Stimulated activated CD4-positive, alpha-beta T cell treated with anti-CD3 and anti-CD28 coated beads, Interleukin-1b, Interleukin-23, amount 100 ng/mL, for 24 hours (primary cell): ENCODE measurements at regions not wholly inside any gene's neighbourhood (a gene's known extent, or its start where the extent isn't known, plus 50 kb on each side); places are given as distances from the start of the nearest gene placed in this dataset.

Source experiments
- DNase-seq, 4 experiments: peaks; one replicate each; pipeline ENCODE4 v3.0.0-alpha.2; 2020; ENCODE audit warnings: low read depth in 4 of 4, low spot score in 1 of 4

- no peak for DNase-seq
Measured at GRCh38 chr4:63526251-63526650, 883.0 kb downstream of the TECRL start.

DNA sequence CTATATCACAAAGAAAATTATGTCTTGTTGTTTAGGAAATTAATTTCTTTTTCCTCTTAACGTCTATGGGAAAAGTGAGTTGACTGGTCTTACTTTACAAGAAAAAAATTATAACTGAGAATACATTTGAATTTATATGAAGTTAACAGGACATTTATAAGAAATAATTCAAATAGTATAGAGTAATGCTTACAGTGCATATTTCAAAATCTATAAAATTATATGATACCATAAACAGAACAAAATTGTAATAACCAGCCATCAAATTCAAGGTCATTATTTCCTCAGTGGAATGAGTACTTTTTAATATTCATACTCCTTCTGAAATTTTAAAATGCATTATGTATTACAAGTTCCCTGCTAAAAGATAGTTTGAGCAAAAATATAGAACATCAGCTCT lies 884.5 kb downstream of the TECRL start:
- no peak for DNase-seq

DNA sequence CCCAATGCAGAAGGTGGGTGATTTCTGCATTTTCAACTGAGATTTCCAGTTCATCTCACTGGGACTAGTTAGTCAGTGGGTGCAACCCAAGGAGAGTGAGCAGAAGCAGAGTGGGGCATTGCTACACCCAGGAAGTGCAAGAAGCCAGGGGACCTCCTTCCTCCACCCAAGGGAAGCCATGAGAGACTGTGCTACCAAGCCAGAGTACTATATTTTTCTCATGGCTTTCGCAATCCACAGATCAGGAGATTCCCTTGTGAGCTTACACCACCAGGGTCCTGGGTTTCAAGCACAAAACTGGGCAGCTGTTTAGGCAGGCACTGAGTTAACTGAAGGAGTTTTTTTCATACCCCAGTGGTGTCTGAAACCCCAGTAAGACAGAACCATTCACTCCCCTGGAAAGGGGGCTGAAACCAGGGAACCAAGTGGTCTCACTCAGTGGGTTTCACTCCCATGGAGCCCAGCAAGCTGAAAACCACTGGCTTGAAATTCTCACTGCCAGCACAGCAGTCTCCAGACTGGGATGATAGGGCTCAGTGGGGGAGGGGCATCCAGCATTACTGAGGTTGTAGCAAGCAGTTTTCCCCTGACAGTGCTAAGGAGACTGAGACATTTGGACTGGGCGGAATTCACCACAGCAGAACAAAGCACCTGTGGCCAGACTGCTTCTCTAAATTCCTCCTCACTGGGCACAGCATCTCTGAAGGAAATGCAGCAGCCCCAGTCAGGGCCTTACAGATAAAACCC lies 903.4 kb downstream of the TECRL start:
- no peak for DNase-seq

DNA sequence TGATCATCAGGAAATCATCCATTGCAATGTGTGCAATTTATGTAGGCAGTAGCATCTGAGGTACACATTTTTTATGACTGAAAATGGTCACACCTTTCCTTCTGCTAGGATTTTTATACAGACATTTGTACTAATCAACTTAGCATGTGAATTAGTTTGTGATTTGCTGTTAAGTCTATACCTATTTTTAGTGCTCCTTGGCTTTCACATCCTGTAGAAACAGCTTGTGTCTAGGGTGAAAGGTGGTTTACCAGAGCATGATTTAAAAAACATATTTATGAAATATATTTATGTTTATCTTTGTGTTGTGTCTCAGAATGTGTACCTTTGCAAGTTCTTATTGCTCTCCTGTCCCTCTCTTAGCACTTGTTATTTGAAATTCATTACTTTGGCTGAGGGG lies 916.0 kb downstream of the TECRL start:
- no peak for DNase-seq

DNA sequence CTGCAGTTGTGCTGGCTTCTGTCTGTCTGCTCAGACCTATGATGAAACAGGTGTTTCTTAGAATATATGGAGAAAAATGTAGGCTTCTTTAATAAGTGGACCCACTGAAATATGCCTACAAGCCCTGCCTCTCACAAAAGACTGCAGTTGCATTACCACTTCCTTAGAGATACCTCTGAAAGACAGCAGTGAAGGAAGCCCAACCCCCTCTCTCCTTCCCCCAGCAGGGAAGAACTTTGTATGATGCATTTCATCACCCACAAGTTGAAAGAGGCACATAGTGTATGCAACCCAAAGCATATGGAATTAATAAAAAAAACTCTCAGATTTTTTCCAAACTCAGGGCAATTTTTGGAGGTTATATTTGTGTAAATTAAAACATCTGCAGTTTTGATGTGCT lies 916.7 kb downstream of the TECRL start:
- no peak for DNase-seq

DNA sequence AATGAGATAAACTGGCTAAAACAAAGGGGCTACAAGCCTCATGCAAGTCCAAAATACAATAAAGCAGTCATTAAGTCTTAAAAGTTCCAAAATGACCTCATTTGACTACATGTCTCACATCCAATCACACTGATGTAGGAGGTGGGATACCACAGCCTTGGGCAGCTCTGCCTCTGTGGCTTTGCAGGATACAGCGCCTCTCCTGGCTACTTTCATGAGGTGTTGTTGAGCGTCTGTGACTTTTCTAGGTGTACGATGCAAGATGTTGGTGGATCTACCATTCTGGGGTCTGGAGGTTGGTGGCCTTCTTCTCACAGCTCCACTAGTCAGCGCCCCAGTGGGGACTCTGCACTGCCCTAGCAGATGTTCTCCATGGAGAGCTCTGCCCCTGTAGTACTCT lies 944.9 kb downstream of the TECRL start:
- DNase-seq: no peak

- no peak for DNase-seq
Measured at GRCh38 chr4:63460075-63460474, 949.2 kb downstream of the TECRL start.

- DNase-seq: no peak
Measured at GRCh38 chr4:63459329-63459728, 949.9 kb downstream of the TECRL start.

DNA sequence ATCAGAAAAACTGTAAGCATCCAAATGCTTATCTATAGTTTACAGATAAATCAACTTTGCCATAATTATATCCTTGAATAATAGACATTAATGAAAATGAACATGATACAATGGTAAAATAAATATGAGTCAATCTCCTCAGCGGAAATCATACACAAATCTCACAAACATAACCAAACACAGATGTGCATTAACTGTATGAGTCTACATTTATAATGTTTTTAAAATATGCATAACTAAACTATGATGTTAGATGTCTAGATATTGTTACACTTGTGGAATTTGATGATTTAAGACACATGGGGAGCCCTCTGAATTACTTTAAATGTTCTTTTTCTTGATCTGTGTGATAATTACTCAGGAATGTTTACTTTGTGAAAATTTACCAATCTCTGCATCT lies 951.2 kb downstream of the TECRL start:
- DNase-seq: no peak

DNA sequence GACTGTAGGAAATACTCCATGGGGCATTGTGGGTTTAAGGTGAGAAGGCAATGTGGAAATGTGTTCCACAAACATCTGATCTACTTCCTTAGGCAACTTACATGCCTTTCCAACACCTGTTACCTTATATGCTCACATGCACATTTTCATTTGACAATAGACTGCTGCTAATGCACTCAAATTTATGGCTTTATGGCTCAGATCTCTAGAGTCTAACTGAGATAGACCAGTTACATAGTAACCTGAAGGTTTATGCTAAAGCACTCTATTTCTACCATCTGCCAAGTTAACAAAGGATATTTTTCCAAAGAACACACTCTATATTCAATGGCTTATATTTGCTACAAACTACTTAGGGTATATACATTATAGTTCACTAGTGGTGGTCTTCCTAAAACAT lies 969.0 kb downstream of the TECRL start:
- no peak for DNase-seq

DNA sequence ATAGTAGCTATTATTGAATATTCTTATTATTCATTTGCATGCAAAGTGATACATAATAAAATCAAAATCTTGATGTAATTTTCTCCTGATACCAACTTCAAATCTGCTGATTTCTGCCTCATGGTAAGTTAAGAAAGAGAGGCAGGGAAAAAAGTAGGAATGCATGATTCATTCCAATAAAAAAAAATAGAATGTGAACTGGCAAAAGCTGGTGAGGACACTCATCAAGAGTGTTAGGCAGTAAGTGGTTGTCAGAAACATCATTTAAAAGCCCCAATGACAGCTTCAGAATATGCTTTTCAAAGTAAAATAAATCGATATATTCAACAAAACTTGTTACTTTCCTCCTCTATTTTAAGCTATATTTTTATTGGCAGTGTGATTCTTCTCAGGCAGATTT lies 979.1 kb downstream of the TECRL start:
- DNase-seq: no peak

DNA sequence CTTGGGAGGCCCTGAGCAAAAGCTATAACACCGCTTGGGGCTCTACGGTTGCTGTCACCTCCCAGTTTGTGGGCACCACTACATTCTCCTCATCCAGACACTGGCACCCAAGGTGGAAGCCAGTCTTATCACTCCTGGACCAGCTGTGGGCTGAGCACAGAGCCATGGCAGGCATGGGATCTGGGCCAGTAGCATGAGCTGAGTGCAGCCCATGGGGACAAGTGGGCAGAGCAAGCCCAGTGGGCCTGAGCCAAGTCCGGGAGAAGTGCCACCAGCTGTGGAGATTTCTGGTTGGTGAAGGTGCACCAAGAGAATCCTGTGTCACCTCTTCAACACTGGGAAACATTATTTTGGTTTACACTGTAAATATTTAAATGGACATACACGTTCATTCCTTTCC lies 1013.0 kb downstream of the TECRL start:
- DNase-seq: no peak

DNA sequence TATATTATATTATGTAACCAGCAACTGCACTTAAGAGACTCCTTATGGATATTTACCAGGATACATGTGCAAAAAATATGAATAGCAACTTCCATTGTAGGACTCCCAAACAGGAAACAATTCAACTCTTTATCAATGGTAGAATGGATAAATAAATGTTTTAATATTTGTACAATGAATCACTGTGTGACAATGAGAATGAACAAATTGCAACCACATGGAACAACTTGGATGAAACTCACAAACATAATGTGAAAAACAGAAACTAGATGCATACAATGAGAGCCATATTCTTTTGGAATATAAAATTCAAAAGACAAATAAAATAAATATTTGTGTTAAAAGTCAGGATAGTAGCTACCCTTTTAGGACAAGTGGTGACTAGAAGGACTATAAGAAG lies 1015.7 kb downstream of the TECRL start:
- no peak for DNase-seq

GRCh38 chr4:63379750-63380522 lies 1029.3 kb downstream of the TECRL start:
- DNase-seq: no peak

GRCh38 chr4:63371001-63371400 lies 1038.2 kb downstream of the TECRL start:
- DNase-seq: no peak

GRCh38 chr4:63361628-63362027 lies 1047.6 kb downstream of the TECRL start:
- DNase-seq: no peak

GRCh38 chr4:63361066-63361465 lies 1048.2 kb downstream of the TECRL start:
- no peak for DNase-seq

DNA sequence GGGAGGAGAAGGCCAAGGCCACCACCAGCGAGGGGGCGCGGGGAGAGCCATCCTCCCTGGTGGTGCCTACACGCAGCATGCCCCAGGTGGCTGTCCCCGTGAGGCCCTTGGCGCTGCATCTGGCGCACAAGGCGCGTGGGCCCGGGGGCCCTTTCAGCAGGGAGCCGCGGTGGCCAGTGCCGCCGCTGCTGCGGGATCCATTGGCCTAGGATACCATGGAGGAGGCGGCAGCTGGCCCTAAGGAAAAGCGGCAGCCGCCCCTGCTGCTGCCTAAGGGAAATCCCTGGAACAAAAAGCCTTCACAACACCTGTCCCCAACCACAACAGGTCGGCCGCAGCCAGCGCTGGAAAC lies 1059.6 kb downstream of the TECRL start:
- no peak for DNase-seq

DNA sequence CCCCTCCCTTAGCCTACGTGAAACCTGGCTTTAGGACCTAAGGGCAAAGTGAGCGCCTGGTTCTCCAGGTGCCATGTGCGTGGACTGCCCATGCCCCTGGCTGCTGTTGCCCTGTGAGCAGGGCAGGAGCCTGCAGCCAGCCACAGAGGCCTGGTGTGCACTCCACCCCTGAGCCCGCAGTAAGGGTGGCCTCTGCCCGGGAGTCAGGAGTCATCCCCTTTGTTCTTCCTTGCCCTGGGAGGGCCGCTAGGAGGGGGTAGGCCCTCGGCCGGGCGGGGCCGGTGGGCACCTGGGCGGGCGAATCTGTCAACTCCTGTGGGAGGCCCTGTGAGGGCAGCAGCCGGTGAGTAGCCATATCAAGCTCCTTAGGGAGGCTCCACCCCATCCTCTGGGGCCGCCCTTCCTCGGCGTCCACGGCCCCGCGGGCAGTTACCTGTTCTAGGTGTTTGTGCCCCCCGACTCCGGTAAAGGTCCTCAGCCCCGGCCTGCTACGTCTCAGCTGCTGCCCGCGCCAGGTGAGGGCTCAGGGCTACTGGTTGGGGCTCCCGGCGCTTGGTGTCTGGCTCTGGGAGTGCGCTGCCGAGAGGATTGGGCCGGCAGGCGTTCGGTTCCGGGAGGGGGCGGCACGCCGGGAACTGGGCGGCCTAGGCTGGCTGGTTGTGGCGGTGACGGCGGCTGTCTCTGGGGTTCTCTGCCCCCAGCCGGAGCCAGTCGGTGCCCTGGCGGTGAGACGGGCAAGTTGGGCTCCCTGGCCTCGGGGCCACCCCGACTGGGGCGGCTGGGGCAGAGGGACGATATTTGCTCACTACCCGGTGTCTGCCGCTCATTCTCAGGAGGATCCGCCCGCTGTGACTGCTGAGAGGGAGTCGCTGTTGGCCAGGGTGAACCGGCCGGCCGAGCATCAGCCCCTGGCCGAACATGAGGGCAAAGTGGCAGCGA lies 1060.2 kb downstream of the TECRL start:
- no peak for DNase-seq

GRCh38 chr4:63325140-63325539 lies 1084.1 kb downstream of the TECRL start:
- no peak for DNase-seq

- DNase-seq: no peak
Measured at GRCh38 chr4:63316633-63317032, 1092.6 kb downstream of the TECRL start.

- DNase-seq: no peak
Measured at GRCh38 chr4:63315651-63316050, 1093.6 kb downstream of the TECRL start.
